K562 (cell line): ENCODE measurements at regions not wholly inside any gene's neighbourhood (a gene's known extent, or its start where the extent isn't known, plus 50 kb on each side); places are given as distances from the start of the nearest gene placed in this dataset.

Source experiments
- BRF1 ChIP-seq: IDR thresholded peaks from 3 replicates; pipeline ENCODE4 v1.6.1; 2011; ENCODE audit warnings: borderline replicate concordance, mild to moderate bottlenecking; ENCODE audit not compliant: insufficient read length; ENCODE audit errors: extremely low read depth
- CHD1 ChIP-seq: fragments of 200-600 bp; sonication (generic); IDR thresholded peaks from one replicate; pipeline ENCODE4 v1.6.1; 2012; ENCODE audit warnings: mild to moderate bottlenecking, moderate library complexity, low read length, inconsistent platforms
- EZH2 ChIP-seq: IDR thresholded peaks from 2 replicates; pipeline ENCODE4 v1.6.1; 2012; ENCODE audit warnings: low read depth, mild to moderate bottlenecking, inconsistent platforms, low read length, borderline replicate concordance
- FOSL1 ChIP-seq: fragments of 200-800 bp; sonication (Bioruptor generic); conservative IDR thresholded peaks from 2 replicates; pipeline ENCODE4 v1.6.1; 2016; ENCODE audit warnings: missing genetic modification characterization, missing compliant biosample characterization
- KAT2B ChIP-seq: IDR thresholded peaks from one replicate; pipeline ENCODE4 v1.6.1; 2012; ENCODE audit warnings: low read depth, mild to moderate bottlenecking, control low read depth, inconsistent platforms, low read length, moderate library complexity
- MNT ChIP-seq, 2 experiments: fragments of 450-650 bp; conservative IDR thresholded peaks; 2 replicates each; pipeline ENCODE4 v1.6.1; 2017; ENCODE audit warnings: mild to moderate bottlenecking in 2 of 2, moderate library complexity in 2 of 2
- NBN ChIP-seq: fragments of 450-650 bp; IDR thresholded peaks from 2 replicates; pipeline ENCODE4 v1.6.1; 2016; ENCODE audit warnings: low read depth, mild to moderate bottlenecking
- NR1H2 ChIP-seq: sonication (generic); formaldehyde crosslinking; IDR thresholded peaks from 2 replicates; pipeline ENCODE4 v1.4.0; 2020; ENCODE audit warnings: mild to moderate bottlenecking, missing genetic modification reagents
- PHF8 ChIP-seq: fragments of 200-600 bp; sonication (generic); IDR thresholded peaks from 2 replicates; pipeline ENCODE4 v1.6.1; 2012; ENCODE audit warnings: mixed run types, mild to moderate bottlenecking, inconsistent platforms, low read length, moderate library complexity, borderline replicate concordance
- POLR2A ChIP-seq: fragments of 450-650 bp; conservative IDR thresholded peaks from 2 replicates; pipeline ENCODE4 v1.6.1; 2016
- RCOR1 ChIP-seq, 2 experiments: IDR thresholded peaks; 2 replicates each; pipeline ENCODE4 v1.6.1; 2012; ENCODE audit warnings: low read depth in 2 of 2, low read length in 2 of 2, borderline replicate concordance in 1 of 2, improper control_type of control experiment in 1 of 2
- ZBTB17 ChIP-seq: fragments of 450-650 bp; formaldehyde crosslinking; IDR thresholded peaks from 2 replicates; pipeline ENCODE4 v1.4.0; 2020; ENCODE audit warnings: mild to moderate bottlenecking
- TF ChIP-seq, protein P1 (sequence below), 3 experiments: fragments of 200-800 bp in 1 of 3; fragments of 250-450 bp in 1 of 3; fragments of 450-650 bp in 1 of 3; sonication (Bioruptor Pico) in 1 of 3; sonication (Bioruptor generic) in 1 of 3; formaldehyde crosslinking in 1 of 3; IDR thresholded peaks; 2 replicates each; pipeline versions ENCODE4 v1.6.1 to v1.8.0; 2016 to 2022; ENCODE audit warnings: mild to moderate bottlenecking in 2 of 3, missing genetic modification characterization in 2 of 3, missing compliant biosample characterization in 1 of 3, moderate library complexity in 1 of 3
- TF ChIP-seq, protein P2 (sequence below): sonication (generic); formaldehyde crosslinking; IDR thresholded peaks from 2 replicates; pipeline ENCODE4 v1.8.0; 2022; ENCODE audit warnings: mild to moderate bottlenecking, low read depth, missing genetic modification reagents

- TF ChIP-seq, protein P1, sequence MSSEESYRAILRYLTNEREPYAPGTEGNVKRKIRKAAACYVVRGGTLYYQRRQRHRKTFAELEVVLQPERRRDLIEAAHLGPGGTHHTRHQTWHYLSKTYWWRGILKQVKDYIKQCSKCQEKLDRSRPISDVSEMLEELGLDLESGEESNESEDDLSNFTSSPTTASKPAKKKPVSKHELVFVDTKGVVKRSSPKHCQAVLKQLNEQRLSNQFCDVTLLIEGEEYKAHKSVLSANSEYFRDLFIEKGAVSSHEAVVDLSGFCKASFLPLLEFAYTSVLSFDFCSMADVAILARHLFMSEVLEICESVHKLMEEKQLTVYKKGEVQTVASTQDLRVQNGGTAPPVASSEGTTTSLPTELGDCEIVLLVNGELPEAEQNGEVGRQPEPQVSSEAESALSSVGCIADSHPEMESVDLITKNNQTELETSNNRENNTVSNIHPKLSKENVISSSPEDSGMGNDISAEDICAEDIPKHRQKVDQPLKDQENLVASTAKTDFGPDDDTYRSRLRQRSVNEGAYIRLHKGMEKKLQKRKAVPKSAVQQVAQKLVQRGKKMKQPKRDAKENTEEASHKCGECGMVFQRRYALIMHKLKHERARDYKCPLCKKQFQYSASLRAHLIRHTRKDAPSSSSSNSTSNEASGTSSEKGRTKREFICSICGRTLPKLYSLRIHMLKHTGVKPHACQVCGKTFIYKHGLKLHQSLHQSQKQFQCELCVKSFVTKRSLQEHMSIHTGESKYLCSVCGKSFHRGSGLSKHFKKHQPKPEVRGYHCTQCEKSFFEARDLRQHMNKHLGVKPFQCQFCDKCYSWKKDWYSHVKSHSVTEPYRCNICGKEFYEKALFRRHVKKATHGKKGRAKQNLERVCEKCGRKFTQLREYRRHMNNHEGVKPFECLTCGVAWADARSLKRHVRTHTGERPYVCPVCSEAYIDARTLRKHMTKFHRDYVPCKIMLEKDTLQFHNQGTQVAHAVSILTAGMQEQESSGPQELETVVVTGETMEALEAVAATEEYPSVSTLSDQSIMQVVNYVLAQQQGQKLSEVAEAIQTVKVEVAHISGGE (CRISPR knock-in tag; IDR thresholded peaks at IDR 0.05): no peak
- TF ChIP-seq MNT (conservative IDR thresholded peaks at IDR 0.05): no peak
- no peak for TF ChIP-seq RCOR1 (IDR thresholded peaks at IDR 0.05; ENCODE audit: borderline replicate concordance in 1 of 2, low read depth in 2 of 2, low read length in 2 of 2)
- no peak for TF ChIP-seq CHD1
- TF ChIP-seq NR1H2 (CRISPR knock-in tag): no peak
- TF ChIP-seq KAT2B: no peak
- TF ChIP-seq EZH2: no peak
- no peak for TF ChIP-seq PHF8
- no peak for TF ChIP-seq POLR2A
- TF ChIP-seq, protein P2, sequence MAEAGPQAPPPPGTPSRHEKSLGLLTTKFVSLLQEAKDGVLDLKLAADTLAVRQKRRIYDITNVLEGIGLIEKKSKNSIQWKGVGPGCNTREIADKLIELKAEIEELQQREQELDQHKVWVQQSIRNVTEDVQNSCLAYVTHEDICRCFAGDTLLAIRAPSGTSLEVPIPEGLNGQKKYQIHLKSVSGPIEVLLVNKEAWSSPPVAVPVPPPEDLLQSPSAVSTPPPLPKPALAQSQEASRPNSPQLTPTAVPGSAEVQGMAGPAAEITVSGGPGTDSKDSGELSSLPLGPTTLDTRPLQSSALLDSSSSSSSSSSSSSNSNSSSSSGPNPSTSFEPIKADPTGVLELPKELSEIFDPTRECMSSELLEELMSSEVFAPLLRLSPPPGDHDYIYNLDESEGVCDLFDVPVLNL (CRISPR knock-in tag): no peak
- TF ChIP-seq BRF1: no peak
- TF ChIP-seq ZBTB17 (CRISPR knock-in tag): no peak
- TF ChIP-seq FOSL1 (tag): no peak
- TF ChIP-seq NBN: no peak
Measured at GRCh38 chr9:90259311-90260246, 383.0 kb downstream of the DIRAS2 start.
